Inflammatory macrophage treated with lipopolysaccharide for 1 hour (primary cell): ENCODE measurements at regions not wholly inside any gene's neighbourhood (a gene's known extent, or its start where the extent isn't known, plus 50 kb on each side); places are given as distances from the start of the nearest gene placed in this dataset.
"Not testable (repeated sequence)": the region's sequence is repeated elsewhere in the genome, so short reads cannot be mapped to it uniquely, and the experiment has no call there.

Source experiments
- DNase-seq, 2 donors: peaks; one replicate each; pipeline ENCODE4 v3.0.0-alpha.2; 2020 to 2022

DNA sequence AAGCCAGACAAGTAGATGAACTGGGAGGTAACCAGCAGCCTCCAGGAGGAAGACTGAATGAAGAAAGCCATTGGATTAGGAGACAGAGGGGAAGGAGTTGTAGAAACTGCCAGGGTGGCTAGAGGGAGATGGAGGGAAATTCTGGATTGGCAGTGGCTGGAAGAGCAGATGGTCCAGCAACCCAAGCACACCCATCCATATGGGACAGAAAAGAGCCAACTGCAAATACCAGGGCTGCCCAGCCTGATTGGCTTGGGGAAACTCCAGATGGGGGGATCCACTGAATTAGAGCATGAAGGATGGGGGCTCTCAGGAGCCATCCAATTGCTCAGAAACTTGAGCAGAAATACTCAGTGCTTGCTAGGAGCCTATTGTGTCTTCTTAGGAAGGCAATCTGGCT is 173.5 kb upstream of the EPB41L3 start:
- no peak for DNase-seq

GRCh38 chr18:5710676-5711075 is 166.9 kb upstream of the EPB41L3 start:
- DNase-seq: no peak

DNA sequence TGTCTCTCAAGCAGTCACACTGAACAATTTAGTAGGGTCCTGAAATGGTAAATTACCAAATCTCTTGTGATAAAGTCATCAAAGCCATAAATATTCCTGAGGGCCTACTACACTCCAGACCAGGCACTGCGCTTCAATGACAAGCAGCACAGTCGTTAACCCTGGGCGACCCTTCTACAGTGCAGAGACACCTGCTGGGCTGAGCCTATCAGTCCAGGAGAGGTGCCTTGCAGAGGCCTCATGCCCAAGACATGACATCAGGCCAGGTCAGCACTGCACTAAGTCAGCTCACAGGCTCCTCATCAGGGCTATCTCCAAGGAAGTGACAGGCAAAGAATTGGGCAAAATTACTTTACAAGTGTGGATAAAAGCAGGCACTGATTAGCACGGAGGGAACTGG is 166.4 kb upstream of the EPB41L3 start:
- no peak for DNase-seq

GRCh38 chr18:5709476-5710095 is 165.8 kb upstream of the EPB41L3 start:
- DNase-seq: peak in 1 of 2 donors; percentile 8

GRCh38 chr18:5707586-5707985 is 163.8 kb upstream of the EPB41L3 start:
- no peak for DNase-seq

GRCh38 chr18:5705393-5705792 is 161.6 kb upstream of the EPB41L3 start:
- DNase-seq: no peak

- DNase-seq: no peak
Observed at GRCh38 chr18:5704847-5705246, 161.1 kb upstream of the EPB41L3 start.

GRCh38 chr18:5702016-5702415 is 158.2 kb upstream of the EPB41L3 start:
- not testable (repeated sequence) for DNase-seq

GRCh38 chr18:5693699-5694294 is 150.0 kb upstream of the EPB41L3 start:
- DNase-seq: no peak

- DNase-seq: no peak
Observed at GRCh38 chr18:5678779-5679406, 135.1 kb upstream of the EPB41L3 start.

- no peak for DNase-seq
Observed at GRCh38 chr18:5678278-5678677, 134.5 kb upstream of the EPB41L3 start.

- DNase-seq: no peak
Observed at GRCh38 chr18:5673616-5674015, 129.8 kb upstream of the EPB41L3 start.

DNA sequence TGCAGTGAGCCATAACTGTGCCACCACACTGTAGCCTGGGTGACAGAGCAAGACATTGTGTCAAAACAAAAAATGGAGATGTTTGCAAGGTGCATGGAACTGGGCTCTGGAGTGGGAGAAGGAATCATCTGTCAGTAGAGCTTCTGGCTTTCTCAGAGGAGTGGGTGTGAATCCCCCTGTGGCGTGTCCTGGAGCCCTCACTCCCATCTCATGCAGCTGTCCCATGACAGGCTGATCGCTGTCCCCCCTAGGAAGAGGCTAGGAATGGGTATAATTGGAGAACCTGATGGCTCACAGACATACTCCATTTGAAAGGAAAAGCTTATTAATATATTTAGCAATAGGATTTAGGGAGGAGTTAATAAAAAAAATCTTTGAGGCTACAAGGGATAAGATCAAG is 125.8 kb upstream of the EPB41L3 start:
- DNase-seq: no peak

GRCh38 chr18:5668087-5668715 is 124.4 kb upstream of the EPB41L3 start:
- DNase-seq: no peak

DNA sequence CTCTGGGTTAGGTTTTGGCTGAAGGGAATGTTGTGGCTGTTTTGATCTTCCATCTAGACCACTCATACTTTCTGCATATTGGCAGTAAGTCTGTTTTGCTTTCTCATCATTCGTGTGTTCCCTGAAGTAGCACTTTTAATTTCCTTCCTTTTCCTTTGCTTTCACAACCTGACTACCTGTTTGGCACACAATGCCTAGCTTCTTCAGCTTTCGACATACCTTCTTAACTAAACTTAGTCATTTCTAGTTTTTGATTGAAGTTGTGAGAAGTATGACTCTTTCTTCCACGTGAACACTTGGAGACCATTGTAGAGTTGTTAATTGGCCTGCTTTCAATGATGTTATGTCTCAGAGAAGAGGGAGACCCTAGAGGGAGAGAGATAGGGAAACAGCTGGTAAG is 123.6 kb upstream of the EPB41L3 start:
- DNase-seq: no peak

GRCh38 chr18:5662586-5663090 is 118.8 kb upstream of the EPB41L3 start:
- no peak for DNase-seq

GRCh38 chr18:5661179-5661578 is 117.4 kb upstream of the EPB41L3 start:
- DNase-seq: no peak

- DNase-seq: no peak
Observed at GRCh38 chr18:5653802-5654201, 110.0 kb upstream of the EPB41L3 start.

- DNase-seq: no peak
Observed at GRCh38 chr18:5651736-5652135, 107.9 kb upstream of the EPB41L3 start.

GRCh38 chr18:5649439-5649838 is 105.6 kb upstream of the EPB41L3 start:
- no peak for DNase-seq

GRCh38 chr18:5646739-5647138 is 102.9 kb upstream of the EPB41L3 start:
- DNase-seq: no peak

- DNase-seq: no peak
Observed at GRCh38 chr18:5643288-5643687, 99.5 kb upstream of the EPB41L3 start.

GRCh38 chr18:5640939-5641338 is 97.1 kb upstream of the EPB41L3 start:
- no peak for DNase-seq

- DNase-seq: no peak
Observed at GRCh38 chr18:5639131-5639530, 95.3 kb upstream of the EPB41L3 start.
